ENCODE measurements at regions not wholly inside any gene's neighbourhood (a gene's known extent, or its start where the extent isn't known, plus 50 kb on each side); places are given as distances from the start of the nearest gene placed in this dataset.

DNA sequence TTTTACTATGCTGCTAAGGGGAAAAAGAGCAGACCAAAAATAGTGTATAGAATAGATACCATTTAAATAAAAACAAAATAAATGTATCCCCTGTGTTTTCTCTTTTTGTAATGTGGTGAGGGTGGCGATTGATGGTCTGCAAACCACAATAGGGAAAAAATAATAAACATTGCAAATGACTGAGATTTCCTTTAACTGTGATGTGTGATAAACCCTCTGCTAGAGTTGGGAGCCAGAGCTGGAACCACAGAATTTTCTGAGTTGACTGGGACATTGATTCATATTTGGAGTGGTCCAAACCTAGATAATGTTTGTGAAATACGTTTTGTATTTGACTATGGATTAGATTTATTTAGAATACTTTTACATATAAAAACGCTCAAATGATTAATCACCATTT is 70.6 kb upstream of the PTGFR start:
- DNase-seq (ENCODE audit: low read depth, low spot score) = no peak

DNA sequence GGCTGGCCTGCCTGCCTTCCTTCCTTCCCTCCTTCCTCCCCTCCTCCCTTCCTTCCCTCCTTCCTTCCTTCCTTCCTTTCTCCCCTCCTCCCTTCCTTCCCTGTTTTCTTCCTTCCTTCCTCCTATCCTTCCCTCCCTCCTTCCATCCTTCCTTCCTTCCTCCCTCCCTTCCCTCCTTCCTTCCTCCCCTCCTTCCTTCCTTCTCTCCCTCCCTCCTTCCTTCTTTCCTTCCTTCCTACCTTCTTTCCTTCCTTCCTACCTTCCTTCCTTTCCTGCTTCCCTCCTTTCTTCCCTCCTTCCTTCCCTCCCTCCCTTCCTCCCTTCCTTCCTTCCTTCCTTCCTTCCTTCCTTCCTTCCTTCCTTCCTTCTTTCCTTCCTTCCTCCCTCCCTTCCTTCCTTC is 70.1 kb upstream of the PTGFR start:
- DNase-seq (ENCODE audit: low read depth, low spot score) = no peak

DNA sequence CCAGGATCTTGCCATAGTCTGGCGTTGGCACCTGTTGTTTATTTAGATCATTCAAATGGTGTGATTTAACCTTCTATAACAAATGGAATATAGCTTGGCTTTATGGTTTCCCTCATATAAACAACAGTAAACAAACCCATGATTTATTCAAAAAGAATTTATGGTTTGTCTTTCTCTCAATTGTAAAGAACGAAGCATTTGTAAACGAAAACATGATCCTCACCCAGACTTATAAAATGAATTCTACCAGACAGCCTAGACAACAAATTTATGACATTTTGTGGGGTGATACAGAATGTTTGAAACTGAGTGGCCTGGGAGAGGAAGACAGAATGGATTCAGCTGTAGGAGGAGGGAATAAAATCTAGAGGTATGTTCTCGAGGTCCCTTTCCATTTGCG is 66.1 kb upstream of the PTGFR start:
- DNase-seq (ENCODE audit: low read depth, low spot score) = no peak

DNA sequence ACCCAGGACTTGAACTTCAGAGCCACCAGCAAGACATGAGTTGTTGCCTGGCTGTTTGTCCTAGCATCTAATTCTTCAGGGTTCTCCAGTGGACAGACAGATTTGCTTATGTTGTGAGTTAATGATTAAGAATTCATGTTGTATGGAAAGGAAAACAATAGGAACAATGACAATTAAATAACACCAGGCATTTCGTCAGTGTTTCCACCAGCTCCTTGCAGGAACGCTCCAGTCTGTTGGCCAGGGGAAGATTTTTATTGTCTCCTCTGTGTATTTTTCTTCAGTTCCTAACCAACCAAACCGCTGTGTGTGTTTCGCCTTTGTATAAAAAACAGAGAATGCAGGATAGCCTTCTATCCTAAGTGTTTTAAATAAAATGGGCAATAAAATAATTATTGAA is 64.4 kb upstream of the PTGFR start:
- DNase-seq (ENCODE audit: low read depth, low spot score) = no peak

DNA sequence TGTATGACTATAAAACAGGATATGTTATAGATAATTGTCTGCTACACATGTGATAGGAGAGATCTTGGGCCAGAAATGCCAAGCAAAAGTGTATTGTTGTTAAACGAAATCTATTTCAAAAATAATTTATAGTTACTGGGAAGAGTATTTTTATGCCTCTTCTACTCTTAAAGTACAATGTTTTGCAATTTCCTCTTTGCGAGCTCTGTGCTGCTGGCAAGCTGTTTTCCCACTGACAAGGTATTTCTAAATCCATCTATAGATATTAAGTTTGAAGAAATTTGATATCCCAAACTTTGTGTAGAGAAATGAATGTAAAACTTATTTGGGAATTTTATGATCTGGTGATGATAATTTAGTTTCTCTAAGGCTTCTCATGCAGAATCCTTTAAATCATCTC is 63.3 kb upstream of the PTGFR start:
- DNase-seq (ENCODE audit: low read depth, low spot score) = no peak

DNA sequence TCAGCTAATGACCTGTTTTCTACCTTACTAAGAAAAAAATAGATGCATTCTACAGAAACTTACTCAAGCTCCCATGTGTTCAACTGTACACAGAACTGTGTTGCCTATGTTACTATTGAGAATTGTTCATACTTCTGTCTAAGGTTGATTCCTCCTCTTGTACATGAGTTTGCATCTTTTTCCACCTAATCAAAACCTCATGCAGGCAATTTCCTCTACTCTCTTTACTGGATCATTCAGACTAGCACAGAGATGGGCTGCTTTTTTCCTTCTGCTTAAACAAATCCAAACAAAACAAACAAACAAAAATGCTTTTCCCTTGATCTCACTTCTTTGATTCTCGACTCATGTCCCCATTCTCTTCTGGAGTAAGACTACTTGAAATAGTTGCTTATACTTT is 58.8 kb upstream of the PTGFR start:
- no peak for DNase-seq (ENCODE audit: low read depth, low spot score)

DNA sequence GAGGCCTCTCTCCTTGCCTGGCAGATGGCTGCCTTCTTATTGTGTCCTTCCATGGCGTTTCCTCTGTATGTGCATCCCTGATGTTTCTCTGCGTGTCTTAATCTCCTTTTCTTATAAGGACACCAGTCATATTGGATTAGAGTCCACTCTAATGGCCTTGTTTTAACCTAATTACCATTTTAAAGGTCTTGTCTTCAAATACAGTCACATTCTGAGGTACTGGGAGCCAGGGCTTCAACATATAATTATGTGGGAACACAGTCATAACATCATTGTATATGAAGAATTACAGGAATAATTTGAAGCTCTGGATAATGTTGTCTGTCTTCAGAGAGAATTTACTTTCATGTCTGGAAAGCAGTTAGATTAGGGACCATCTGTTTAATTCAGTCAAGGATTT is 56.4 kb upstream of the PTGFR start:
- DNase-seq (ENCODE audit: low read depth, low spot score) = no peak

DNA sequence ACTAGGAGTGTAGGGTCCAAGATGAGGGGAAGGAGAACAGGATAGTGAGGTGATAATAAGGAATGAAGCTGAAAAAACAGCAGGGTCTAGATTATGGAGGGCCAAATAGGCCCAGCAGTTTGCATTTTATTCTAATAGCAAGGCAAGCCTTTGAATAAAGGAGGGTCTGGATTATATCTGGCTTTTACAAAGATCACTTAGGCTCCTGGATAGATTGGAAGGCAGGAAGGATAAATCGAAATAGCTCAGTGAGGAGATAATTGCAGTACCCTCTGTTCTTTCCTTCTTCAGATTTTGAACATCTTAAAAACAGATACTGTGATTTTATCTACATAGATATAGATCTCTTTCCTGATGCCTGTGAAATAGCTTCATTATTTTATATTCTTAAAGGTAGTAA is 53.8 kb upstream of the PTGFR start:
- DNase-seq (ENCODE audit: low read depth, low spot score) = no peak

DNA sequence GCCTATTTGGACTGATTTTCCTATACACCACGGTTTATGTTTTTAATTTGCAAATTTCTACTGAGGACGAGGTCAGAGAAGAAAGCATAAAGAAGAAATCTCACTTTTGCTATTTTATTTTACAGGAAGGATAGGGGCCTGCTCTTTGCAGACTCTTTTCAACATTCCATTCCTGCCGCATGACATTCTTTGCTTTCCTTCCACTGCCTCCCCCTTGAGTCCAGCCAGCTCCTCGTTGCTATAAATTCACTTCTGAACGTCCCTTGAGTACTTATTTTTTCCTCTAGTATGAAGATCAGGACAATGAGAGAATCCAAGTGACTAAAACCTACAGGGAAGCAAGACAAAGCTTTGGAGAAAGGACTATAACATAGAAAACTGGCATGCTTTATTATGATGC is 53.4 kb upstream of the PTGFR start:
- no peak for DNase-seq (ENCODE audit: low read depth, low spot score)

DNA sequence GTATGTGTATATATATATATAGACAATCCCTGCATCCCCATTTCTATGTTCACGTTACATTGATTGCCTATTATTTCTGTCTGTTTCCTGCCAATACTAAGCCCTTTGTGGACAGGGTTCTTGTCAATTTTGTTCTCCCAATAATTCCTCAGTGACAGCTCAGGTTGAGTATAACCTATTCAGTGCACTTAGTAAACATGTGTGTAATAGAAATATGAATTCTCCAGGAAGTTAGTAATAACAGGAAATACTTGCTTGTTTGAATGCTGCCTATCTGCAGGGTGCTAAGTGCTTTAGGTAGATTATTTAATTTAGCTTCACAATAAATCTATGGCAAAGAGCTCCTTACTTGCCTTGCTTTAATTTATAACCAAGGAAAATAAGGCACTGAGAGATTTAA is 52.8 kb upstream of the PTGFR start:
- DNase-seq (ENCODE audit: low read depth, low spot score) = no peak

DNA sequence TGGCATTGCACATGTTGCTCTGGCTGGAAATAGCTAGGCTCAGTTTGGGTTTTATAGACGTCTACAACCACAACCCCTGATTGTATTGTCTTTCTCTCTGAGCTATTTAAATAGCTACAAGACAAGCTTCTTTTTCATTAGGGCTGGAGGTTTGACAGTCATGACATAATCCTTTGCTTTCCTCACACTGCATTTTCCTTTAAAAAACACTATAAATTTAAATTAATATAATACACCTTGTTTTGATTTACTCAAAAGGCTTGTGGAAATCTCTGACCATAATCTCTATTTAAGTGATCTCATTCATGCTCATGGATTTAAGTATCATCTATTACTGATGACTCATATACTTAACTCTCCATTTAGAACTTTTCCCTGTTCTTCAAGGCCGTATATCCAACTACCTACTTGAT is 50.4 kb upstream of the PTGFR start:
- DNase-seq (ENCODE audit: low read depth, low spot score) = no peak
